HPDE6-E6E7 (cell line): ENCODE measurements at regions not wholly inside any gene's neighbourhood (a gene's known extent, or its start where the extent isn't known, plus 50 kb on each side); places are given as distances from the start of the nearest gene placed in this dataset.

ENCODE experiments used
- DNase-seq: peaks from one replicate; pipeline ENCODE4 v3.0.0; 2011; ENCODE audit warnings: missing footprints; ENCODE audit errors: extremely low spot score

DNA sequence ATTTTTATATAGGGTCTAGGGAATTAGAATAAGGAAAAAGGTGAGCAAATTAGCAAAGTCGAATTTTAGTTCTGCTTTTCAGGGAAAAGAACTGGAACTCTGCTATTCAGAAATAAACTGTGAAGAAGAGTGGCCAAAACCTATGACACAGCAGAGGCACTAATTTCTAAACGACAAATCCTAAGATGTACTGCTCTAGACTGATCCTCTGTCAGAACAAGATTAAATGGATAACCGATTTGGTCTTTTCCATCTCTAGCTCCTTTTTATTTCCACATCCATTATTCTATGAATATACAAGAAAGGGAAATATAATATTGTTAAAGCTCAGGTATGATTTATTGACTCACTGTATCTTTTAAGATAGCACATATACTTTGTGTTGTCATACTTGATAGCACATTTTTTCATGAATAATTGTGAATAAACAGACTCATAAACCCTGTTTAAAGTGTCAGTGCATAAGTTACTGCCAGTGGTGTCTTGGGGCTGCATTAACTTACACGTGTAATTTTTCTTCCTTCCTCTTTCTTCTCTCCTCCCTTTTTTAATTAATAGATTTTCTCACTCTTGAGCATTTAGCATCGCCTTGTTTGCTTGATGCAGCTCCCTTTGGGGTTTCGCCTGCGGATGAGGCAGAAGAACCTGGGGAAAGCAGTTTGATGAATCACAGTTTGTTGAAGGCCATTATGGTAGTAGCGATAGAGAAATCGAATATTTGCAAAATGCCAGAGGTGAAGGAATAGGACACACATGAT lies 496.6 kb downstream of the ADGRL2 start:
- DNase-seq = no peak

DNA sequence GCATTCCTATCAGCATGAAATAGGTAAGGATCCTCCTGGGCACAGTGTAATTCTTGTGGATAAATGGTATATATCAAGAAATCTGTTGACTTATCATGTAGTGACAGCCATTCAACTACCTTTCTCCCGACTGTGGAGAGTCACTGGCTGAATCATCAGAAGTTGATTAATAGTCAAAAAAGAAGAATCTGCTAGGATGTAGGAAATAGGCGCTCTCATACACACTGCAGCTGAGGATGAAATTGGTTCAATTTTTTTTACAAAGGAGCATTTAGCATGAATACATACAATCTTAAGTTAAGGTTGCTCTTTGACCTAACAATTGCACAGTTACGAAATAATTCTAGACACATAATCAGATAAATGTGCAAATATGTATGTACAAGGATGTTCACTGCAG lies 486.8 kb downstream of the ADGRL2 start:
- DNase-seq = no peak

GRCh38 chr1:82284213-82284612 lies 483.5 kb downstream of the ADGRL2 start:
- DNase-seq = no peak

GRCh38 chr1:82279241-82279640 lies 478.5 kb downstream of the ADGRL2 start:
- DNase-seq = no peak

DNA sequence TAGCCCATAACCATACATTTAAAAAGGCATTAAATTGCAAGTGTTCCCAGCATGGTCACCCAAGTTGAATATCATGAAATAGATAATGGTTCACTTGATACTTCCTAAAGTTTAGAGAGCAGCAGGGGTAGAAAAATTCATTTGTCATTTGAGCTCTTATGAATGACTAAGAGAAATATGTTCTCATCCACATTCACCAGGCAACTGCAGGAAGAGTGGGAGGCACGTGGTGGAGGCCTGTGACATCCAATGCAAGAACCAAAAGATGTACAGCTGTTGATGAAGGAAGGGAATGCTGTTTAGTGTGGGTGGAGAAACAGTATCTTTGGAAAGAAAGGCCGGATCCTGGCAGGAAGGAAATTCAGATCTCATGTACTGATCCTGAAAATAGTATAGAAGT lies 473.1 kb downstream of the ADGRL2 start:
- no peak for DNase-seq

- peak; percentile 41 for DNase-seq
Observed at GRCh38 chr1:82269431-82269830, 468.7 kb downstream of the ADGRL2 start.

DNA sequence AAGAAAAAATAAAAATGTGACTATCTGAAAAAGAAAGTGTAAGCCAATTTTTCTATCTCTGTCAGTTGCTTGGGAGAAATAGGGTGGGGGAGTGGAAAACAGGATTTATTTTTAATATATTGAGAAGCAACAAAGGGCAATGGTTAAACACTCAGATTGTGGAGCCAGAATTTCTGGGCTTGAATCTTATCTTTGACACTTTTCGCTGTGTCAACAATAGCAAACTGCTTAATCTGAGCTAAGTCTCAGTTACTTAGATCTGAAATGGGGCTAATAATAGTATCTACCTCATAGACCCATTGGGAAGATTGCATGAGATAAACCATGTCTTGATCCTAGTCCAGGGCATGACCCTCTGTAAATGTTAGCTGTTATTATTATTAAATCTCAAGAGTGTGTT lies 468.1 kb downstream of the ADGRL2 start:
- no peak for DNase-seq

GRCh38 chr1:82266351-82266750 lies 465.6 kb downstream of the ADGRL2 start:
- DNase-seq = no peak

DNA sequence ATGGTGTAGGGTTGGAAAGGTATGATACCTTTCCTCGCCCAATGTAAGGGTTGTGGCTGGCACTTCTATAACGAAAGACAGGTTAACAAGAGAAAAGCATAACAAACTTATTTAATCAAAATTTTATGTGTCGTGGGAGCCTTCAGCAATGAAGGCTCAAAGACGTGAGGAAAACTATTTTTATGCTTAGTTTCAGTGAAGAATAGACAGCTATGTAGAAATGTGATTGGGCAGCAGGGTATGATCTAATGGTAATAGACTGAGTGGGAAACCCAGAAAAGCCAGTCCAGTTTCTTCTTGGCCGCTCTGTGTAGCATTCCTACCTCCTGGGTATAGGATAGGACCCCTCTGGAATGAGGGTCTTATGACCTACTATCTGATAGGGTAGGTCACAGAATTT lies 464.7 kb downstream of the ADGRL2 start:
- no peak for DNase-seq

DNA sequence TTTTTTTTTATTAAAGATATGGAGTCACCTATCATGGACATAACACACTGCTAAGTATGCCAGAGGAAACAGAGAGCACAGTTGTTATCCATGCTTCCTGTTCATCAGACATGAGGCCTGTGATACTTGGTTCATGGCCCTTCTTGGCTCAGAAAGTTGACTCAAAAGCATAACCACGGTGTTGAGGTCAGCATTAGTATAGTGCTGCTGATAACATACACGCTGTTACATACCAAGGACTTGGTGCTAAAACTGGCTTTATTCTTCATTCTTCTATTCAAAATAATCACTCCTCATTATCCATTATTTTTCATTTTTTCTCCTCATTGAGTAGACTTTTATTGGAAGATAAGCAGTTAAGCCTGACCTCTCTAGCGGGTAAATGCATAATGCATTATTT lies 464.1 kb downstream of the ADGRL2 start:
- DNase-seq = no peak

DNA sequence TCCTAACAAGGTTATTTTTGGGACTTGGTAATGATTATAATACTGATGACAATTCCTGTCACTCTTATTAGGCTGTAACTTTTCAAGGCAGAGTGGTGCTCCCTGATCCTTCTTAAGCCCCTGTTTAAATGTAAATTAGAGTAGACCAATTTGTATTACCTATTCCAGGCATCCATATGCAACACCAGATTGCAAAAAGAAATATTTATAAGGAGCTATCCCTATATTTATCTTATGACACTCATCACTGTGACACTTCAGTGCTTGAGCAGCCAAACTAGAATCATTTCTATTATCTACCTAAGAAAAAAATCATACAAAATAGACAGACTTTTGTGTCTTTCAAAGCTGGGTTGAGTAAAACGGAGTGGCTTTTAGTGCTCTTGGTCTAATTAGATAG lies 462.7 kb downstream of the ADGRL2 start:
- DNase-seq = no peak

DNA sequence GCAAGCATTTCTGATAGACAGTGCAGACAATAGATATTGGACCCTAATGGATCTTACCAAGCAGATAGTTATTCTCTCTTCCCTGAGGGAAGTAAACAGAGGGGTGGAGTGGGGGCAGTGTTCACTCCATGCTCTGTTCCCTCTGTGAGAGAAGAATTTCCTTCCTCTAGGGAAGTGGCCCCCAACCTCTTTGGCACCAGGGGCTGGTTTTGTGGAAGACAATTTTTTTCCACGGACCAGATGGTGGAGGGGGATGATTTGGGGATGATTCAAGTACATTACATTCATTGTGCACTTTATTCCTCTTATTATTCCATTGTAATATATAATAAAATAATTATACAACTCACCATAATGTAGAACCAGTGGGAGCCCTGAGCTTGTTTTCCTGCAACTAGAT lies 459.9 kb downstream of the ADGRL2 start:
- no peak for DNase-seq

- DNase-seq = no peak
Observed at GRCh38 chr1:82260051-82260450, 459.3 kb downstream of the ADGRL2 start.

DNA sequence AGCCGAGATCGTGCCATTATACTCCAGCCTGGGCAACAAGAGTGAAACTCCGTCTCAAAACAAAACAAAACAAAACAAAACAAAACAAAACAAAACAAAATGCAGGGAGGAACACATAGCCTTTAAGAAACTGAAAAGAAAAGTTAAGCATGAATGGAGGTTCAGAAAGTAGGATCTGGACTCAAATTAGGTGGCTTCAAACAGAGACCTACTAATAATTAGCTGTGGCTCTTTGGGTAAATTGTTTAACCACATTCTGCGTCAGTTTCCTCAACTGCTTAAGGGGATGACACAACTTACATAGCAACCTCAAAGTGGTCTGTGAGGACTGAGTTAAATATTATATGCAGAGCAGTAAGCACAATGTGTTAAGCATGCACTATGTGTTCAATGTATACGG lies 458.2 kb downstream of the ADGRL2 start:
- DNase-seq = no peak

DNA sequence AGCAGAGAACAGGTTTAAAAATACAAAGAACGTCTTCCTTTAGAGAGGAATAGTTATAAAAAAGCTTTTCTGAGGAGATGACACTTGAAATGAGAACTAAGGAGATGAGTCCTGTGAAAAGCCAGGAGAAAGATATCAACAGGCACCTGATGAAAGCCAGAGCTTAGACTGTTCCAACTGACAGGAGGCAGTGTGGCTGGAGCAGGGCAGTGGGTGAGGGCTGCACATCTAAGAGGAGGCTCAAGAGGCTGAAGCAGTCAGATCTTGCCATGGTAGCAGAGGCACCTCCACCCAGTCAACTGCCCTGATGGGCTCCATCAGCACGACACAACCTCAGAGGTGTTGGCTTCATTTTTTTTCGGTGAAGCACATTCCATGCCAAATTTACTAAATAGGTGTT lies 445.3 kb downstream of the ADGRL2 start:
- no peak for DNase-seq

DNA sequence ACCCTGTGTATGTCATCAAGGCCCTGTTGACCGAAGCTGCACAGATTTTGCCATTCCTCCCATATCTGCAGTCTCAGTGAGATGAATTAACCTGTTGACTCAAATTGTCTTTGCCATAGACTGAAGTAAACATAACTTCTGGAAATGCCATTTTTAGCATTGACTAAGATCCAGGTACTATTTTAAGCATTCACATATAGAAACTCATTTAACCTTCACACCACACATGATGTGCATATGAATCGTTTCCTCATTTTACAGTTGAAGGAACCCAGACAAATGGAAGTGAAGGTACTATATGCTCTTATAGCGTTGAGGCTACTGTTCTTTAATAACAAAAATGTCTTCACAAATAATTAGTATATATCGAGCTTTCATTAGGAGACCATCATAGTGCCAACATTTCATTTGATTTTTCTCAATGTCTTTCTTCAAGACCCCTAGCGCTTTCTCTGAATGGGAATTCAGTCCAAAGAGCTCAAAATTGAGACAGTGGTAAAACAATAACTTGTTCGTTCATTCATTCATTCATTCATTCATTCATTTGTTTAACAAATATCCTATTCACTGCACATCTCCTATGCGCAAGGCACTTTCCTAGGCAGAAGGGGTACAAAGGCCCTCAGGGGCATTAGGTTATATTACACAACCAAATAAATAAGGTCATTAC lies 444.7 kb downstream of the ADGRL2 start:
- no peak for DNase-seq

DNA sequence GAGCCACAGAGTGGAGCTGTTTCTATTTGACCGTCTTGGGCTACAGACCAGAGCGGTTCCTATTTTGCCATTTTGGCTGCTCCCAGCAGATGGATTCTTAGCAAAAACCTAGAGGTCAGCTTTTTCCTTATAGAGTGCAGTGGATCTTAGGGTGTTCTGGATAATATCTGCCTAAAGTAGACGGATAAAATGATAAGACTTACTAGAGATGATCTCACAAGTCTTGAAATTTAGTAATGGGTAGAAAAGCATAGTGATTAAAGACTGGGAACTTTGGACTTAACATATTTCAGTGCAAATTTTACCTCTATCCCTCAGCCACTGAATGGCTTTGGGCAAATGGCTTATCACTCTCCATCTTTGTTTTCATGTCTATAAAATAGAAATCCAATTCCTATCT lies 439.8 kb downstream of the ADGRL2 start:
- no peak for DNase-seq

- DNase-seq = no peak
Observed at GRCh38 chr1:82230667-82231066, 429.9 kb downstream of the ADGRL2 start.

DNA sequence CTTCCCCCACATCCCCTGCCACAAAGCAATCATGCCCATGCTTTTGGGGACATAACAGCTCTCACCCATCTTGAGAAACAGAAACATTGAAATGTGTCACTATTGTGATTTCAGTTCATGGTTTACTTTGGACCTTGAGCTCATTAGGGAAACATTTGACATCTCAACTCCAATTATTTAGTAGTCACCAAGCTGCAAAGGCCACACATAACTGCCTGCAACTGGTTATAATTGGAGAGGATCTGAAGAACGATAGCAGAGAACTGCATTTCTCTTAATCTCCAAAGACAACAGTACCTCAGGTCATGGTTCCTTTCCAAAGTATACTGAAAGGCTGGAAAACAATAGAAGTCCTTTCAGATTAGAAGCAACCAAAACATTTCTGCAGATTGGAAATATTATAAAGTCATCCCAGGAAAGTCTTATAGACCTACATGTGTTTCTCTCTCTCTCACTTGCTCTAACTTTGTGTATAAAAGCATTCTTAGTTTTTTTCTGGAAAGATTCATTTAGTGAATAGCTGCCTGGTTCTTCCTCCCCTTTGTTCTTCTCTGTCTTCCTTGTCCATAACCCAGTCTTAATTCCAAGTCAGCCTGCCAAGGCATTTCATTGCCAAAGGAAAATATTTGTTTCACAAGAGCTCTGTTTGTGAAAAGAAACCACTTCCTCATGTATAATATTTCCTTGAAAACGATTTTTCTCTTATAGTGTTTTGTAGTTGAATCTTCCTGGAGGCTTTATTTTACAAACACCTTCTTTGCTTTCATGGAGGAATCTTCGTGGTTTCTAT lies 426.8 kb downstream of the ADGRL2 start:
- DNase-seq = no peak

DNA sequence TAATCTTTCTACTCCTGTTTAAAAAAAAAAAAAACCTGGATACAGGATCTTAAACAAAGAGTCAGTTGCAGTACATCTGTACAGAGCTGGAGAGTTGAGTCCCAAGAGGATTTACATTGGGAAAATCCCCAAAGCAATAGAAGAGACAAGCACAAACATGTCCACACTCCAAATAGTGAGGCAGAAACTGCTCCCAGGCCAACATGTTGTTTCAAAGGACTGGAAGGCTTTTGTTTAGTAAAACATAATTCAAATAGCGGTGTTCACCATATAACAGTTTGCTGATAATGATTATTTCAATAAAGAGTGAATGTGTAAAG lies 425.4 kb downstream of the ADGRL2 start:
- peak; percentile 58 for DNase-seq

- peak; percentile 3 for DNase-seq
Observed at GRCh38 chr1:82225421-82226185, 424.9 kb downstream of the ADGRL2 start.

- no peak for DNase-seq
Observed at GRCh38 chr1:82223091-82223490, 422.4 kb downstream of the ADGRL2 start.
